GM19351 (cell line): ENCODE measurements at regions not wholly inside any gene's neighbourhood (a gene's known extent, or its start where the extent isn't known, plus 50 kb on each side); places are given as distances from the start of the nearest gene placed in this dataset.
"Not testable (repeated sequence)": the region's sequence is repeated elsewhere in the genome, so short reads cannot be mapped to it uniquely, and the experiment has no call there.

Experiments used
- ATAC-seq: cut with Tn5 transposase; IDR thresholded peaks from one replicate; pipeline ENCODE4 v1.9.1; 2021; ENCODE audit warnings: mild to moderate bottlenecking, moderate library complexity; ENCODE audit not compliant: unreplicated experiment

- ATAC-seq: no peak
Observed at GRCh38 chr20:11162026-11162775, 488.4 kb upstream of the JAG1 start.

DNA sequence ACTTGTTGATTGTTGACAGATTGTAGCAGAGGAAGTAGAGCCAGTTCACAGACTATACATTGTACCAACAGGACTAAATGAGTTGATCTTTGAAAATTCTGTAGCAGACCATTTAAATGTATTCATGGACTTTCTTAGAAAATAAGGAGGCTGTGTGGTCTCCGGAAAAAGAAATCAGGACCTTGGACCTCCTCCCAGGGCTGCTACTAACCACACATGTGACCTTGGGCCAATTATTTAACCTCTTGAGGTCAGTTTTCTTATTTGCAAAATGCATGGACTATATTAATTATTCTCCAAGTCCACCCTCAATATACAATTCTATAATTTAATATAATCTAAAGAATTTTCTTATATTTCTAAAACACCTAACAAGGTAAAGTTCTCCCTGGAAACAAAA, 492.0 kb upstream of the JAG1 start:
- no peak for ATAC-seq

DNA sequence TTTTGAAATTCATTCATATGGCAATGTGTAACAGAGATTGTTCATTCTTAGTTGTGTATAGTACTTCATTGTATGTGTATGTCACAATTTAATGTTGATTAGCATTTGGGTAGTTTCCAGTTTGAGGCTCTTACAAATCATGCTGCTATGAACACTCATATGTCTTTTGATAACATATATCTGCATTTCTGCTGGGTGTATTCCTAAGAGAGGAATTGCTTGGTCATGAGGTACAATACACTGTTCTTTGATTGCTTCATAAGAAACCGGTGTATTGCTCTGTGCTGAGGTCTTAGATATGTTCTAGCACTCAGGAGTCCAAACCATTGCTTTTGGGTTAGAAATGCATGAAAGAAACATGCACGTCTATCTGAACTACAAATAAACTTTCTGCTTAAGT, 492.9 kb upstream of the JAG1 start:
- ATAC-seq: no peak

DNA sequence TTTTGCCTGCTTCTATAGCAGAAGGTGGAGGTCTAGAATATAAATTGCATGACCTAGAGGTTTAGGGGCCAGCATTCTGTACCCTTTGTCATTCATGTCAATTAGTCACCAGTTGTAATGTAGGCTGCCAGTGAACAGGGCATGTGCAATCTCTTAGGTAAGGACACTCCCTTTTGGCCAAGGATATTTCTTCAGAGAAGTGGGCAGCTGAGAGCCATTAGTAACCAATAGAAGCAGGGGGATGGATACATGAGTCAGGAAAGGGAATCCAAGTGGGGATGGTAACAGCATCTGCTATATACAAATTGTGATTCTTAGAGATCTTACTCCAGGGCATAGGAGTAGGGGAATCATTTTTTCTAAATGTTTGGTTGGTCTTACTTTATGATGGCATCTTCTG, 494.2 kb upstream of the JAG1 start:
- ATAC-seq: no peak

DNA sequence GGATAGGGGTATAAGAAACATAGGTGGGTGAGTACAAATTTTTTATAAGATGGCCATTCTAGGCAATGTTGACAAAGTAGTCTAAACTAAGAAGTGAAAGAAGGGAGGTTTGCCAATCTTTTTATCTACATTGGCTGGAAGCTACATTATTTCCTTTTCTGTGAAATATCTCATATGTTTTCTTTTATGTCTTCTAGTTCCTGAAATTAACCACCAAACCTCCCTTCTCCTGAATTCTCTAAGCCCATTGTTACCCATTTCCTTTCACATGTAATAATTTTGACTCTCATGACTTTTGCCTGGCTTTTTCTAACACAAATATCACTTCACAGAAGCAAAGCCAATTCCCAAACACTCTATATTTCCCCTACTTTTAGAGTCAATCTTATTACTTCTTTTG, 496.2 kb upstream of the JAG1 start:
- no peak for ATAC-seq

GRCh38 chr20:11170565-11170964, 496.8 kb upstream of the JAG1 start:
- no peak for ATAC-seq

- no peak for ATAC-seq
Observed at GRCh38 chr20:11172881-11173280, 499.1 kb upstream of the JAG1 start.

GRCh38 chr20:11173916-11174315, 500.1 kb upstream of the JAG1 start:
- ATAC-seq: no peak

GRCh38 chr20:11174861-11175260, 501.1 kb upstream of the JAG1 start:
- no peak for ATAC-seq

DNA sequence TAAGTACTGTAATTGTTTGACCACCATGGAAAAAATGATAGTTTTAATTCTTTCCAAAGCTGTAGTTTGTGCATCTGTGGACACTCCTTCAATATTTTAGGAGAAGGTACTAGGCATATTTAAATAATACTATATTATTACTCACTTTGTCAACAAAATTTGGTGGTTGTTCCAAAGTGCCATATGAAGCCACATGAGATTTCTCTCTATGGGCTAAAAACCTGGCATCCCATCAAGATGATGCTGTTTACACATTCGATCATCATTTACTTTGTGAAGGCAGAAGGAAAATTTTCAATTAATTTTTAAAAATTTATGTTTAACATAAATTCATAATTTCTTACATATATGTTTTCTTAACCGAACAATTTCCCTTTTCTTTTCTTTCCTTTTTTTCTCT, 502.6 kb upstream of the JAG1 start:
- ATAC-seq: no peak

GRCh38 chr20:11178946-11179654, 505.3 kb upstream of the JAG1 start:
- no peak for ATAC-seq

GRCh38 chr20:11180186-11180585, 506.4 kb upstream of the JAG1 start:
- no peak for ATAC-seq

- ATAC-seq: not testable (repeated sequence)
Observed at GRCh38 chr20:11181129-11181528, 507.3 kb upstream of the JAG1 start.

DNA sequence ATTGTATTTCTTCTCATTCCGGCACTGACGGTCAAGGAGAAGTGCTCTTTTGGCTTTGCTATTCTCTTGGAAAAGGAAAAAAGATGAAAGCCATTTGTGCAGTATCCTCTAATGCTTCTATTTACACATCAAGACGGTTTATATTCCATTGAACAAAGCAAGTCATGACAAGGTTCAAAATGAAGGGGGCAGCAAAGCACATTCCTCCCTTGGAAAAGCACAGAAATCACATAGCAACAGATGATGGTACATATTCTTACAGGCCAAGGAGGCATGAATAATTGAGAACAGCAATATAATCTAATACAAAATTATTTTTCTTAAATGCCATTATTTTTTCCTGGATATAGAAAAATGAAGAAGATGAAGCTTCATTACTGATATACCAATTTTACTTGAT, 508.2 kb upstream of the JAG1 start:
- ATAC-seq: no peak

DNA sequence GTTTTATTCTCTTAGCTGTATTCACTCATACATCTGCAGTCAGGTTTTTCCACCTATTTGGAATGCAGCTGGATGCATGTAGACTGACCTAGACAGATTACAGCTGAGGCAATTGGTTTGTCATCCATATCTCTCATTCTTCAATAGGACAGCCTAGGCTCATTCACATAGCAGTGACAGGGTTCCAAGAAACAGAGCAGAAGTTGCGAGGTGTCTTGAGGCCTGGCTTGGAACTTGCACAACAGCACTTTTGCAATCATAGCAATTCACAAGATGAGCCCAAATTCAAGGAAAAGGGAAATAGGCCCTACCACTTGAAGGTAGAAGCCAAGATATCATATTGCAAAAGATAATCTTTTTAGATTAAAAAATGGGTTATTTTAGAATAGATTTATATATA, 508.9 kb upstream of the JAG1 start:
- ATAC-seq: no peak

DNA sequence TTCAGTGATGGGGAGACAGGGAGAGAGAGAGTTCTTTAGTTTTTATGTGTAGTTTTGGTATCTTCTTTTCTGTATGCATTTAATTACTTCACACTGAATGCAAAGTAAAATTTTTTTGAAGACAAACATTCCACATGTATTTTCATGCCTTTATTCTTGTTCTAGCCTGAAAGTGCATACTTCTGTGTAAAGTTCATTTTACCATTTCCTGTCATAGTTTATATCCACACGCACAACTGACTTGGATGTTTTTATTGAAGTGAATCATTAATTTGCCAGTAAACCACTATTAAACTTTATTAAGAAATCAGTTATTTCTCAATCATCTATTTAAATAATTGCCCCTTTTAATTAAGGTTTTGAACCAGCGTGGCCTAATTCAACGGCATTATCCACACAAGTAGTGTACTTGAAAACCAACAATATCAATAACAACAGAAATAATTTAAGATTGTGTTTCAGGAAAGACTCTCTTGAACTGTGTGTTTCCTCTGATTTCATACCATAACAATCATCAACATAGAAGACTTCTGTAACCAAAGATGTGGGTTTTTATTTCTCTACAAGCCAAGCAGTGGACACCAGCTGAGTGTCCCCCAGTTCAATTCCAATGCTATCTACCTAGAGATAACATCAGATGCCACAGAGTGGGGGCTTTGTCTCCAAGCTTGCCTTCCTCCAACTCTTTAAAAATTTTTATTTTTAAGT, 512.7 kb upstream of the JAG1 start:
- no peak for ATAC-seq

DNA sequence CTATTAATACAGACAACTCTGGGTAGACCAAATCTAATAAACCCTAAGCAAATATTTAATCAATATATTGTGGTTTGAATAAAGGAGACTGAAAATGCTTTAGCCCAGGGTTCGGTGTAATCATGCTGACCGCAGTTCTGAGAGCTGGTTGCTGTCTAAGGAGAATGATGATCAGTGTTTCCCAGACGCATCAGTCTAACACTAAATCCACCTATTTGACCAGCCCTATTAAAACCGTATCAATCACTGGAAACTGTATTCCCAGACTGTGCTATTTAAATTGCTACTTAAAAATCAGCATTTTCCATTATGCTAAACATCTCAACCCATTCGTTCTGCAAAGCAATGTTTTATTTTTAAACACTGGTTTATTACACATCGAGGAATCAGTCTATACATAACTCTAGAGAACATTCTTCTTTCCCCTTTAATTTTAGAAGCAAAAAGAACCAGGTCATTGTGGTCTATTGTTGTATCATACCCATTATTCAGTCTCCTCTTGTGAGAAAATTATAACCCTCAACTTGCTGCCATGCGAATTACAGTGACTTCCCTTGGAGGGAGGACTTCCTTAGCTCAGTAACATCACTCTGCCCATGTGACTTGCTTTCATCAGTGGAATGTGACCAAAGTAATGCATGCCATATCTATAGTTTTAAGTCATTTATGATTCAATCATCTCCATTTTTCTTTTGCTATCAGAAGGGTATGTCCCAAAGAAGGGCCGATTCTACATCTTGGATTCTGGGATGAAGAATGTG, 515.2 kb upstream of the JAG1 start:
- ATAC-seq: no peak

DNA sequence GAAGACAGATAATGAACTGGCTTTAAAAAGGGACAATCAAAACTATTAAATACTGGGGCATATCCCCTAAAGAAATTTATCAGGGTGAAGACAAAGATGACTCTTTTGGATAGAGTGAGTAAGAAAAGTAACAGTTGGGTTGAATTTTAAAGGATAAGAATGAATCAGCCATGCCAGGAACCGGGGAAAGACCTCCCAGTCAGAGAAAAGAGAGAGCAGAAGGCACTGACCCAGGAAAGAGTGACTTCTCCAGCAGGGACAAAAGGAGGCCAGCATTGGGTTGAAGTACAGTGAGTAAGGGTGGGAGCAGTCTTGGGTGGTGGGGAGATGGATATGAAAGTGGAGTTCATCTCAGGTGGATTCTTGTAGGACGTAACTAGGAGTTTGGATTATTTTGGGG, 516.9 kb upstream of the JAG1 start:
- ATAC-seq: no peak

DNA sequence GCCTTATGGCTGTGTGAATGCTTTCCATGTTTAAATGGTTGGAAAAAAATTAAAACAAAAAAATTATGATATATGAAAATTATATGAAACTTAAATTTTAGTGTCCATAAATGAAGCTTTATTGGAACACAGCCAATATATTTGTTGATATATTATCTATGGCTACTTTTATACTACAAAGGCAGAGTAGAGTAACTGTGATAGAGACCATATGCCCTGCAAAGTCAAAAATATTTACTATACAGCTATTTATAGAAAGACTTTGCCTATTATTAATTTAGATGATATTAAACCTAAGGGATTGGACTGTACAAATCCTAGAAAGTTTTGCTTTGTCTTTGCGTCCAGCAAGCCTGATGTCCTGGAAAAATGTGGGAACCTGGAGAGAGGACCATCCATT, 518.3 kb upstream of the JAG1 start:
- no peak for ATAC-seq

DNA sequence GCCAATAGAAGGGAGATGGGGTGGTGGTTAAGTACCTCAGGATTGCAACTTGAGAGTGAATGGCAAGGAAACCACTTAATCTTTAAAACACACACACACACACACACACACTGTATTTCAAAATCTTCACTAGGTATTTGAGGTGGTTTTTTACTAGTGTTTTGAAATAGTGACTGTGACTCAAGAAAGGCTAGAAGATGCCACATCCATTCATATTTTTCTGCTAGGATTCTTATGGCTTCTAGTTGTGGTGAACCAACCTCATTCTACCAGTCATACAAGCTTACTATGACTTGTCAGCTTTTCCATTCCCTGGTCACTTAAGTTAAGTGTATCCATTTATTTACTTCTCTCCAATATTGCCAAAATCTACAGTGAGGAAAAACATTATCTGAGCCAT, 519.4 kb upstream of the JAG1 start:
- no peak for ATAC-seq

DNA sequence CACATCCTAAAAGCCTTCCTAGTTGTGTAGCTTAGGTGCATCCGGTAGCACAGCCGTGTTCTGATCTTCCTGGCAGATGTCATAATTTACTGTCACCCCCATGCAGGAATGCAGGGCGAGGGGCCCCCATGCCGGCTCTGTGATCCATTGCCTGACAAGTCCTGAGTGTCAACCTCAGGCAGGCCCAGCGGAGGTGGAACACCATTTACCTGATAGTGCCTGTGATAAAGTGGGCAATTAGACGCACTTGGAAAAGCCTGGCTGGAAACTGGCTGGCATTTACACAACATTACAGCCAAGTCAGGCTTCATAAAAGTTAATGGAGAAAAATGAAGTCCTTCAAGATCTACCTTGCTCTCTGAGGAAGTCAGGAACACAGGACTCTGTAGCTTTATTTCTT, 521.4 kb upstream of the JAG1 start:
- no peak for ATAC-seq
